ENCODE measurements at regions not wholly inside any gene's neighbourhood (a gene's known extent, or its start where the extent isn't known, plus 50 kb on each side); places are given as distances from the start of the nearest gene placed in this dataset.

- H3K27ac ChIP-seq (ENCODE audit: low read depth, low read length) = no peak overlapping the region
- no peaks in the 10 kb centered on the region for H3K79me2 ChIP-seq (ENCODE audit: insufficient read depth, low read length)
- H4K20me1 ChIP-seq (ENCODE audit: insufficient read depth) = no peaks in the 10 kb centered on the region
- H3K4me3 ChIP-seq (replicated peaks in 1 of 2; ENCODE audit: low read depth in 1 of 2, low read length in 2 of 2) = no peak overlapping the region
- H3K9me2 ChIP-seq (ENCODE audit: insufficient read depth) = no peaks in the 10 kb centered on the region
- ChIA-PET CTCF (no interaction called here), POLR2A (no interaction called here), RAD21 (ENCODE audit: low non-redundant PET in 1 of 2, low total read pairs in 2 of 2, uncharacterized antibody in 2 of 2, unreplicated experiment in 2 of 2) (no interaction called here)
- no peaks in the 10 kb centered on the region for H3K4me1 ChIP-seq (ENCODE audit: control insufficient read depth in 1 of 2, insufficient read depth in 2 of 2, low read length in 2 of 2)
- no TSS peak for BruUV-seq (replicated peaks)
- H3K9ac ChIP-seq (ENCODE audit: low read length) = no peak overlapping the region
- DNase-seq (ENCODE audit: low read depth, low spot score) (no peak), ATAC-seq (no peak)
- no peaks in the 10 kb centered on the region for H3K36me3 ChIP-seq (ENCODE audit: control insufficient read depth in 1 of 2, insufficient read depth in 2 of 2, low read length in 2 of 2)
- no peak for TF ChIP-seq ZFX (IDR thresholded peaks at IDR 0.05)
- TF ChIP-seq FOSL1 (IDR thresholded peaks at IDR 0.05; ENCODE audit: low read depth) = no peak
- TF ChIP-seq CTCF (IDR thresholded peaks at IDR 0.05 in 2 of 3, conservative IDR thresholded peaks at IDR 0.05 in 1 of 3; ENCODE audit: borderline replicate concordance in 1 of 3, insufficient read depth in 1 of 3, low read depth in 2 of 3, low read length in 2 of 3) = no peak
- intact Hi-C loops (cut with micrococcal nuclease) = no loop called here
- H2AFZ ChIP-seq (ENCODE audit: low read depth, low read length, poor library complexity, severe bottlenecking) = no peak overlapping the region
- H3K27me3 ChIP-seq (ENCODE audit: insufficient read depth, low read length) = no peaks in the 10 kb centered on the region
- H3K9me3 ChIP-seq (ENCODE audit: control insufficient read depth in 1 of 2, insufficient read depth in 1 of 2, low read depth in 1 of 2, low read length in 2 of 2) = 0 out of 4 replicates have a peak, but pooled peaks cover 0 to 2% of the 10 kb centered on the region in 2 experiments
- H3K4me2 ChIP-seq (ENCODE audit: low read length) = no peak overlapping the region
Observed at GRCh38 chr2:150279686-150280085, 207.8 kb downstream of the RND3 start.

GRCh38 chr2:150276737-150277136, 210.7 kb downstream of the RND3 start:
- Histone ChIP-seq H2AFZ (ENCODE audit: low read depth, low read length, poor library complexity, severe bottlenecking) (no peak overlapping the region), H3K79me2 (ENCODE audit: insufficient read depth, low read length) (no peaks in the 10 kb centered on the region), H3K27me3 (ENCODE audit: insufficient read depth, low read length) (no peaks in the 10 kb centered on the region), H3K9ac (ENCODE audit: low read length) (no peak overlapping the region), H3K4me2 (ENCODE audit: low read length) (no peak overlapping the region), H3K36me3 (ENCODE audit: control insufficient read depth in 1 of 2, insufficient read depth in 2 of 2, low read length in 2 of 2) (no peaks in the 10 kb centered on the region), H4K20me1 (ENCODE audit: insufficient read depth) (no peaks in the 10 kb centered on the region), H3K4me1 (ENCODE audit: control insufficient read depth in 1 of 2, insufficient read depth in 2 of 2, low read length in 2 of 2) (no peaks in the 10 kb centered on the region), H3K4me3 (replicated peaks in 1 of 2; ENCODE audit: low read depth in 1 of 2, low read length in 2 of 2) (no peak overlapping the region), H3K9me2 (ENCODE audit: insufficient read depth) (no peaks in the 10 kb centered on the region), H3K9me3 (ENCODE audit: control insufficient read depth in 1 of 2, insufficient read depth in 1 of 2, low read depth in 1 of 2, low read length in 2 of 2) (0 out of 4 replicates have a peak, but pooled peaks cover 0 to 2% of the 10 kb centered on the region in 2 experiments), H3K27ac (ENCODE audit: low read depth, low read length) (no peak overlapping the region)
- ChIA-PET POLR2A (no interaction called here), CTCF (no interaction called here), RAD21 (ENCODE audit: low non-redundant PET in 1 of 2, low total read pairs in 2 of 2, uncharacterized antibody in 2 of 2, unreplicated experiment in 2 of 2) (no interaction called here)
- TF ChIP-seq EGR1 (IDR thresholded peaks at IDR 0.05; ENCODE audit: low read depth) (no peak), SRF (IDR thresholded peaks at IDR 0.05; ENCODE audit: low read depth) (no peak), EZH2phosphoT487 (IDR thresholded peaks at IDR 0.05; ENCODE audit: borderline replicate concordance) (no peak), RAD21 (IDR thresholded peaks at IDR 0.05; ENCODE audit: low read depth) (no peak), POLR2AphosphoS5 (IDR thresholded peaks at IDR 0.05; ENCODE audit: low read depth, low read length) (no peak), ZNF274 (IDR thresholded peaks at IDR 0.05; ENCODE audit: low read depth, low read length) (no peak)
- ATAC-seq (no peak), DNase-seq (ENCODE audit: low read depth, low spot score) (no peak)
- intact Hi-C loops (cut with micrococcal nuclease) = no loop called here
- no TSS peak for BruUV-seq (replicated peaks)
